Endodermal cell (in vitro differentiated cells): ENCODE measurements at regions not wholly inside any gene's neighbourhood (a gene's known extent, or its start where the extent isn't known, plus 50 kb on each side); places are given as distances from the start of the nearest gene placed in this dataset.

ENCODE experiments used
- DNase-seq: peaks from one replicate; pipeline ENCODE4 v3.0.0-alpha.2; 2017
- H3K27ac ChIP-seq: 2 replicates; pipeline ENCODE4 v1.5.1; 2013; ENCODE audit warnings: mild to moderate bottlenecking, low read depth, low read length, moderate library complexity
- H3K27me3 ChIP-seq: 2 replicates; pipeline ENCODE4 v1.6.1; 2013; ENCODE audit warnings: mild to moderate bottlenecking, low read length, moderate library complexity; ENCODE audit not compliant: insufficient read depth, control insufficient read depth, poor library complexity, severe bottlenecking
- H3K36me3 ChIP-seq: 2 replicates; pipeline ENCODE4 v1.7.0; 2013; ENCODE audit warnings: mild to moderate bottlenecking, low read length, moderate library complexity; ENCODE audit not compliant: control insufficient read depth, insufficient read depth
- H3K4me1 ChIP-seq: one replicate; pipeline ENCODE4 v1.7.0; 2013; ENCODE audit warnings: low read length; ENCODE audit not compliant: control insufficient read depth, insufficient read depth
- H3K4me3 ChIP-seq: 2 replicates; pipeline ENCODE4 v1.5.1; 2013; ENCODE audit warnings: mild to moderate bottlenecking, low read length, moderate library complexity
- H3K9ac ChIP-seq: 2 replicates; pipeline ENCODE4 v1.6.1; 2013; ENCODE audit warnings: mild to moderate bottlenecking, low read length, moderate library complexity; ENCODE audit not compliant: poor library complexity, severe bottlenecking; ENCODE audit errors: extremely low read depth
- H3K9me3 ChIP-seq: 2 replicates; pipeline ENCODE4 v1.6.1; 2013; ENCODE audit warnings: mild to moderate bottlenecking, low read length, moderate library complexity; ENCODE audit not compliant: control insufficient read depth
- H3K27ac Mint-ChIP-seq: 2 replicates; pipeline ENCODE4 v1.8.0; 2020; ENCODE audit warnings: mixed read lengths
- H3K27me3 Mint-ChIP-seq: 2 replicates; pipeline ENCODE4 v1.8.0; 2021; ENCODE audit warnings: mild to moderate bottlenecking, mixed read lengths; ENCODE audit not compliant: insufficient read depth
- H3K36me3 Mint-ChIP-seq: 2 replicates; pipeline ENCODE4 v1.8.0; 2020; ENCODE audit warnings: low read depth, mixed read lengths
- H3K4me1 Mint-ChIP-seq: 2 replicates; pipeline ENCODE4 v1.8.0; 2020; ENCODE audit warnings: mixed read lengths
- H3K4me3 Mint-ChIP-seq: 2 replicates; pipeline ENCODE4 v1.8.0; 2020; ENCODE audit warnings: mild to moderate bottlenecking, moderate library complexity, mixed read lengths
- H3K9me3 Mint-ChIP-seq: 2 replicates; pipeline ENCODE4 v1.8.0; 2020; ENCODE audit warnings: mild to moderate bottlenecking, mixed read lengths
- CTCF ChIP-seq: fragments of 200-600 bp; sonication (generic); conservative IDR thresholded peaks from 2 replicates; pipeline ENCODE4 v1.5.0; 2021; ENCODE audit warnings: antibody characterized with exemption, mild to moderate bottlenecking
- WGBS, 2 experiments: methylation state at CpG; one replicate each; pipeline versions ENCODE4 v1.1.5 to v1.1.7; 2013; ENCODE audit warnings: missing lambda C conversion rate in 2 of 2, mixed read lengths in 1 of 2; ENCODE audit not compliant: insufficient coverage in 1 of 2, insufficient read length in 1 of 2; 5-methylcytosine and 5-hydroxymethylcytosine counted together

- no peaks in the 10 kb centered on the region for H3K4me1 Mint-ChIP-seq
- H3K36me3 ChIP-seq, result no peaks in the 10 kb centered on the region
- peaks cover 5% of the 10 kb centered on the region for H3K36me3 Mint-ChIP-seq
- H3K9me3 Mint-ChIP-seq, result peaks cover 83% of the 10 kb centered on the region
- H3K4me3 ChIP-seq, result no peak overlapping the region
- no peaks in the 10 kb centered on the region for H3K4me1 ChIP-seq
- no peak overlapping the region for H3K27ac Mint-ChIP-seq
- H3K9ac ChIP-seq, result no peak overlapping the region
- no peaks in the 10 kb centered on the region for H3K9me3 ChIP-seq
- WGBS, 2 experiments, result 80 to 81% methylated on average over 38 to 49 of the region's 49 CpGs
- DNase-seq, result no peak
- H3K27ac ChIP-seq, result no peak overlapping the region
- TF ChIP-seq CTCF, result no peak
- H3K4me3 Mint-ChIP-seq, result no peak overlapping the region
- H3K27me3 ChIP-seq, result no peaks in the 10 kb centered on the region
- H3K27me3 Mint-ChIP-seq, result no peaks in the 10 kb centered on the region
These were observed 318.5 kb downstream of the ALG10 start for GRCh38 chr12:34340534-34341361.

- no peaks in the 10 kb centered on the region for H3K27me3 ChIP-seq
- no peaks in the 10 kb centered on the region for H3K27me3 Mint-ChIP-seq
- H3K27ac Mint-ChIP-seq, result no peak overlapping the region
- no peaks in the 10 kb centered on the region for H3K4me1 ChIP-seq
- H3K9me3 ChIP-seq, result no peaks in the 10 kb centered on the region
- no peaks in the 10 kb centered on the region for H3K4me1 Mint-ChIP-seq
- no peak overlapping the region for H3K9ac ChIP-seq
- no peak overlapping the region for H3K4me3 ChIP-seq
- peaks cover 81% of the 10 kb centered on the region for H3K9me3 Mint-ChIP-seq
- WGBS, 2 experiments, result 69 to 78% methylated on average over 8 to 21 of the region's 21 CpGs
- H3K27ac ChIP-seq, result no peak overlapping the region
- no peak for TF ChIP-seq CTCF
- H3K36me3 ChIP-seq, result no peaks in the 10 kb centered on the region
- H3K36me3 Mint-ChIP-seq, result peaks cover 5% of the 10 kb centered on the region
- no peak overlapping the region for H3K4me3 Mint-ChIP-seq
- no peak for DNase-seq
These were observed 319.1 kb downstream of the ALG10 start for GRCh38 chr12:34341362-34341733.

GRCh38 chr12:34342048-34342447 lies 319.8 kb downstream of the ALG10 start:
- no peaks in the 10 kb centered on the region for H3K4me1 ChIP-seq
- Mint-ChIP-seq H3K27me3 (no peaks in the 10 kb centered on the region), H3K36me3 (peaks cover 5% of the 10 kb centered on the region), H3K4me1 (no peaks in the 10 kb centered on the region), H3K4me3 (no peak overlapping the region), H3K9me3 (peaks cover 82% of the 10 kb centered on the region), H3K27ac (no peak overlapping the region)
- no peak overlapping the region for H3K4me3 ChIP-seq
- H3K27ac ChIP-seq, result no peak overlapping the region
- WGBS, 2 experiments, result 78 to 83% methylated on average over 24 to 25 of the region's 25 CpGs
- H3K27me3 ChIP-seq, result no peaks in the 10 kb centered on the region
- H3K9me3 ChIP-seq, result no peaks in the 10 kb centered on the region
- H3K9ac ChIP-seq, result no peak overlapping the region
- no peaks in the 10 kb centered on the region for H3K36me3 ChIP-seq
- DNase-seq, result no peak
- no peak for TF ChIP-seq CTCF
